HG03575 (cell line): ENCODE measurements at regions not wholly inside any gene's neighbourhood (a gene's known extent, or its start where the extent isn't known, plus 50 kb on each side); places are given as distances from the start of the nearest gene placed in this dataset.
"Not testable (repeated sequence)": the region's sequence is repeated elsewhere in the genome, so short reads cannot be mapped to it uniquely, and the experiment has no call there.

Source experiments
- ATAC-seq: cut with Tn5 transposase; IDR thresholded peaks from one replicate; pipeline ENCODE4 v1.9.1; 2021; ENCODE audit not compliant: unreplicated experiment, insufficient number of reproducible peaks, low FRiP score; ENCODE audit errors: extremely low read depth

DNA sequence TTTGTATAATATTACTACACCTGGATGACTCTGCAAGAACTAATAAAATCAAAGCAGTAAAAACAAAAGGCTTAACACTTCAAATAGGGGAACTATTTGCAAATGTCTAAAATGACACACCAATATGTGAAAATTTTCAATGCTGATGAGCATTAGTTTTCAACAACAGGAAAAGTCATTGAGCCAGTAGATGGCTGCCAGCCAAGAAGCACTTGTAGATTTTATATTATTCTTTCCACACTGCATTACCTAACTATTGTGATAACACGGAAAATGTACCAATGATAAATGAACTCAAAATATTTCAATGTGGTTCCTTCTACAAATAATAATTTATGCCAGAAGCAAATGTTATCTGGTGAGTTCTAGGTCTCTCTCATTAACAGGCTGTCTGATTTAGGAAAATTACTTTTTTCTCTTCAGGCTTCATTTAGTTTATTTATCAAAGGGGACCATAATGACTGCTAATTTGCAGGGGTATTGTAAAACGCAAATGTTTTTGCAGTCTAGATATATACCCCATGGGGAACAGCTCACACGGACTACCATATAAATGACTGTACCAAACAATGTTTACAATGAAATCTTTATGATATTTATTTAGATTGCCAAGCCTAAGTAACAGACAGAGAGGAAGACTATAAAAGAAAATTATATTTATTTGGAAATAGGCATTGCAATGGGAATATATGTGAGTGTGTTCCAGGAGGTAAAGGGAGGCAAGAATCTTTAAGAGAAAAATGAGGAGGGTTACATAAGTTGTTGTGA, 407.8 kb downstream of the LIG4 start:
- no peak for ATAC-seq

DNA sequence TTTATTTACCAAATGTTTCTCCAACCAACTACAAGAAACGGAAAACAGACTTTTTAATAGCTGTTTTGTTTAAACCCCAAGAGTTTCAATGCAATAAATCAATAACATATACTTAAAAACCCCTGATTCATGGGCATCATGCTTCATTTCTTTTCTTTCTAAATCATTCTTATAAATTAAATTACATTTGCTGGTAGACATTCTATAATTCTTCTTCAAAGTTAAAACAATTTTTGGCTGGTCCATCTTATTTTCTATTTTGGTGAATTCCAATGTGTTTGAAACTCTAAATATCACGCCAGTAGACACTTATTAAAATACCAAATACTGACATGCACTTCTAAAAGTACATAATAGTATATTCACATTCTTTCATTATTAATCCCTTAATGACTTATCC, 408.6 kb downstream of the LIG4 start:
- no peak for ATAC-seq

DNA sequence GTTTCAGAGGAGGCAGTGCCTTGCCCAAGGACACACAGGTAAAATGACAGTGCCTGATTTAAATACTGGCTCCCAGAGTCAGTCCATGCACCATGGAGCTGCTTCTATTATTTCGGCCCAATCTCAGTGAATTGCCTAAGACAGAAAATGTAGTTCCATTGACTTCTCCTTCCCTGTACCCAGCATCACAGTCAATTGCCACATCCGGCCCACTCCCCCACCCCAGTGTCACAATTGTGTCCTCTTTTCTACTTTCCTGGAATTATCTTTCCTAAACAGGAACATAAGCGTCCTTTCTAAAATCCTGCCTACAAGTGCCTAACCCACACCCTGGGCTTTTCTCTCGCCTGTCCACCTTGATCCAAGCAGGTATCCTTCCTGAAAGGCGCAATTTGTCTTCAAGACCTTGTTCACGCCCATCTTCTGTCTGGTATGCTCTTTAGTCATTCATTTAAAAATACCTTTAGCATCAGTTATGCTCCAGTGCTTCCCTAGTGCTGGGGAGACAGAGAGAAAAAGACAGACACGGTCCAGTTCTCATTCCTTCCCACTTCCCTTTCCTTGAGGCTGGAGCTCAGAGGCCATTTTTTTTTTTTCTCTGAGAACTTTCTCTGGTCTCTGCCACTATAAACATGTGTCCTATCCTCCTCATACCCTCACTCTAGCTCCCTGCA, 411.4 kb downstream of the LIG4 start:
- no peak for ATAC-seq

DNA sequence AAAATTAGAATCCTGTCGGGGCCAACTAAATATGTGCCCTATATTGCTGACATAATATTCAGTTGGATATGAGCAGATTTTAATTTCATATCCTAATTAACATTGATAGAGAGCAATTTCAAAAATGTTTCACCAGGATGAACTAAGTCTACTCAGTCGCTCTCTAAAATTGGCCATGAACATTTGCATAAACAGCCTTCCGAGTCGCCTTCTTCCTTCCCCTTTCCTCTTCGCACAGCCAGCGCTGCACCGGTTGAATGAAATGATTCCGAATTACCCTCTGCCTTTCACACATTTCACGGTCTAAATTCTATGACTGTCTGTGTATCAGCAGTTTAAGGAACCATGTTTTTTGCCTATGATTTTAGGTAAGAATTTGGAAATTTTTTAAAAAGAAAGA, 413.7 kb downstream of the LIG4 start:
- no peak for ATAC-seq

DNA sequence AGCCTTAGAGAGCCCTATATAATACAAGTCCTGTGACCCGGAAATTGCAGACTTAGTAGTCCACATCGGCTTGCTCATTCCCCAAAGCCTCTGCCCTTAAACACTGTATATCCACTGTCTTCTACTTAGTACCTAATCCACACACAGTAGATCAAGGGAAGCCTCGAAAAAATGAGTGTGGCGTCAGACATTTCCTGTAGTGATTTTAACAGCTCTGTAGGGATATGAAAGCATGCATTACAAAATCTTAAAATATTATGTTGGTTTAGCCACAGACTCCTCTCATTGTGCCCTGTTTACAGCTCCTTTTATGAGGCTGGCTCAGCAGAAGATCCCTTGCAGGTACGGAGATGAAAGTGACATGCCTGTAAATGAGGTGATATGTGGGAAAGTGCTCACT, 416.3 kb downstream of the LIG4 start:
- ATAC-seq, result no peak

DNA sequence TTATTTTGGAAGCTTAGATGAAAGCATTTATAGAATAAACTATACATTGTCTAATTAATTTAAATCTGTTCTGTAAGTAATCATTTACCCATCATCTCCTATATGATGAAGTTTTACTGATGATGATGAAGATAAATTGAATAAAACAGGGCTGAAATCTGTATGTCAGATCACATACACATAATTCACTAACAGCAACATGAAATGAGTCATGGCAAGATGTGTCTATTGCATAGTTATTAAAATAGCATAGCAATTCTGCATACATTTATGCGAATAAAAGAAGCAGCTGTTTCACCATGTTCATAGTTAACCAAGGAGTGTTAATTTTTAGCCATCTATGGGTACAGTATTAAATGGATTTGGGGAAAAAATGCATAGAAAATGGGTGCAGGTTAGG, 424.9 kb downstream of the LIG4 start:
- no peak for ATAC-seq

DNA sequence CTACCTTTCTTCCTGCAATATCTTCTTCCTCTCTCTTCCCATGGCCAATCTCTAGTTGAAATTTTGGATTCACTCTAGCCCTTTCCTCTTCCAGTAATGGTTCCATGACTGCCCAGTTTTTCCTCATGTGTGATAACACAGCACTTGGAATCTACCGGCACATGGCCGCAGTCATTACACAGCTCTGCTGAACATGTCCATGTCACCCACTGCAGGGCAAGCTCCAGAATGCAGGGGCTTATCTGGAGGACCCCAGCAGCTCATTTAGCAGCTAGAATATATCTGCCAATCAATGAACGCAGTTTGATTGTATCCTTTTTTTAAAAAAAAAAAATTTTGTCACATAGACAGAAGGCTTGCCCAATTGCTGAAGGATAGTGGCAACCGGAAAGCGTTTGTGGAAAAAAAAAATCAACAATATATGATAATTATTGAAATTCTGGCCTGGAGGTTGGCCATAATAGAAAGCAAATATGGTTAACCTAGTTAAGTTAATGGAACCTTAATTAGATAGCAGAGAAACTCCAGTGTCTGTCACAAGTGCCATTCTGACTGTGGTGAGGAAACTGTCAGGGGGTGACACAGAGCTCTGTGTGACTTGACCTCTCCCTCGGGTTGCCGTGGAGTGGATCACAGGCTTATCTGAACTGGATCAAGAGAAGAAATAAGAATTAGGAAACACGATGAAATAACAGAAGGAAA, 426.7 kb downstream of the LIG4 start:
- no peak for ATAC-seq

DNA sequence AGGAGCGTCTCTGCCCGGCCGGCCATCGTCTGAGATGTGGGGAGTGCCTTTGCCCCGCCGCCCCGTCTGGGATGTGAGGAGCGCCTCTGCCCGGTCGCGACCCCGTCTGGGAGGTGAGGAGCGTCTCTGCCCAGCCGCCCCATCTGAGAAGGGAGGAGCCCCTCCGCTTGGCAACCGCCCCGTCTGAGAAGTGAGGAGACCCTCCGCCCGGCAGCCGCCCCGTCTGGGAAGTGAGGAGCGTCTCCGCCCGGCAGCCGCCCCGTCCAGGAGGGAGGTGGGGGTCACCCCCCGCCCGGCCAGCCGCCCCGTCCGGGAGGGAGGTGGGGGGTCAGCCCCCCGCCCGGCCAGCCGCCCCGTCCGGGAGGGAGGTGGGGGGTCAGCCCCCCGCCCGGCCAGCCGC, 432.7 kb downstream of the LIG4 start:
- not testable (repeated sequence) for ATAC-seq

DNA sequence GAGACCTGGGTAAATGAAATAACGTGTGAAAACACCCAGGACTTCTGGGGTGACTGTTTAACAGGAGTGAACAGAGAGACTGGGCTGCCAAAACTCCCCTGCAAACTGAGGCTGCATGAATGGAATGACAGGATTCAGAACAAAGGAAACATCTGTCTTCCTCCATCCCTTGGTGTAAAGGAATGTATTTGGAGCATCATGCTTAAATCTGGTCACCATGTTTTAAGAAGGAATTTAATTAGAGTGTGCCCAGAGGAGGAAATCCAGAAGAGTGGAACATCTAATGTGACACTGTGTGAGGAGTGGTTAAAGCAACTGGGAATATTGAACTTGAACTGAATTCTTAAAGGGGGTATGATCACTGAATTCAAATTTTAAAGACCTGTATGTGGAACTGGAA, 437.2 kb downstream of the LIG4 start:
- no peak for ATAC-seq

DNA sequence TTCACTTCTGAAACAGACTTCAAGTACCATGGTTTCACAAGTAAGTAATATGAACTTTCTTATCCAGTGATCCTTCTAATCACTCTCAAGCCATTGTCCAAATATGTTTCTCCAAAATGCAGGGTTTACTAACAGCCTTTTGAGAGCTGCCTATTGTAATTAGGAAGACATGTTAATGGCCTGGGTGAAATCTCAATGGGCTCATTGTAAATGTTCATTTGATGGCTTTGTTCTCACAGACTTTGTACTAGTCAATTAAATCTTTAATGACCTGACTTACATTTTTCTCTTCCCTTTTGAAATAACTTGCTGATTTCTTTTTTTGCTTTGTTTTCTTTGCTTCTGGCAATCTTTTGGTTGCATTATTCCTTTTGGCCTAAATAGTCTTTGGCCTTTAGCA, 444.8 kb downstream of the LIG4 start:
- no peak for ATAC-seq

DNA sequence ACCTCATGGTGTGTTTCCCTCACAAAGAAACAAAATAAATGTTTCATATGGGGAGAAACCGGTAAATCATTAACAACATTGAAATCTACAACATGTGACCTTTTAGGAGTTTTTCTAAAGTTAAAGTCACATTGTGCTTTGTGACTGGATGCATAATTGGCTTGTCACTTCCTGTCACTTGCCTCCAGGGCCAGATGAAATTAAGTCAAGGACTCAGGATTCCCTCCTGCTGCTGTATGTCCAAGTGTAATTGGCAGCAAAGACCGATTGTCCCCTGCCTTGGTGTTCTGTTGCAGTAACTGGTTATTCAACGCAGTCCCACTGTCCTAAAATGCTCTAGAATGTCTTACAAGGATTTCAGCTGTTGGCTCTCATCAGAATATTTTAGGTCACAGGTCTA, 448.2 kb downstream of the LIG4 start:
- ATAC-seq, result no peak

DNA sequence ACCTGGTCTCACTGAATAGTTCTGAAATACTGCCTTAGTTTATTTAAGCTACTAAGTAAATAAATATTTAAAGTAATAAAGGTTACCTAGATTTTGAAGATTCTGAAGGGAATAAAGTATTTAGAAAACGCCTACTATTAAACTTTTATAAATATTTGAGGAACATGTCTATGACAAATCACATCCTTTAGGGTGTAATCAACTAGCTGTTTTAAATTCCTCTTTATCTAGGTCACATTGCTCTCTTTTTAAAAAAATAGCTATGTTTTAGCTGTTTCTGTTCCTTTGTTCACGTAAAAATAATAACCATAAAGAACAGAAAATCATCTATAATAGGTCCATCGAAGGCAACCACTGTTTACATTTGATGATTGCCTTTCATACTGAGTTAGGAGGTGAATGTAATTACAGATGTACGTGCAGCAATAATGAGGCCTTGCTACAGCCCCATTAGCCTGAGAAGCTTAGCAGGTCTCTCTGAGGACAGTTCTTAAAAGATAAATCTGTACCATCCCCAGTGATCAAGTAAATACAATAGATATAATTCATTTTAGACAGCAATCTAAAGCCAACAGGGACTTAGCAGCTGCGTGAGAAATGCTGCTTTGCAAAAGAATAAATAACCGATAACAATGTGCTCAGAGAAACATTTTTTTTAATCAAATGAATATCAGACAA, 449.5 kb downstream of the LIG4 start:
- no peak for ATAC-seq

DNA sequence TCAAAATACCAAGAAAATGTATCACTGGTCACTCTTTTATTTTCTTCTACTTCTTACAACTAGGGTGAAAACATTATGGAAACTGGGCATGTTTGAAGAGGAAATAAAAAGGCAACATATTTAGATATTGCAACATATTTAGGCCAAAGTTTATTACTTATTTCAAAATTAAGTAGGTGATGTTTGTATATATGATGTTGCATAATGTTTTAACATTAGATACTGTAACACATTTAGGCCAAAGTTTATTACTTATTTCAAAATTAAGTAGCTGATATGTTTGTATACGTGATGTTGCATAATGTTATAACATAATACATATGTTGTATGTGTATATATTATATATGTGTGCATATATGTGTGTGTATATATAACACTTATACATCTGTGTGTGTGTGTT, 451.3 kb downstream of the LIG4 start:
- ATAC-seq, result no peak

DNA sequence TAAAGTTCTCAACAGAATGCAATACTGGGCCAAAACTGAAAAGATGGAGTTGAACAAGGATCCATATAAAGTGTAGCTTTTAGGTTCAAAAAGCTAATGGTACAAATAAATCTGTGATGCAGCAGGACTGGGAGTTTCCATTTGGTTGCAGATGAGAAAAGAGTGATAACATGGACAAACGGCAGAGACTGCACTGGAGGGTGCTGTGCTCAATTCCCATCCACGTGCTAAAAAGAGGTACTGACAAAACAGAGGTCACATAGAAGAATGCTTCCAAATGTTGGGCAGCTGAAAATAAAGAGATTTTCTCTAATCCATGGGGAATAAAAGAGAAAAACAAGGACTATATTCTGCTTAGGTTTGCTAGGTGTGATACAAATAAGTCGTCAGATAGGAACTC, 461.6 kb downstream of the LIG4 start:
- no peak for ATAC-seq

DNA sequence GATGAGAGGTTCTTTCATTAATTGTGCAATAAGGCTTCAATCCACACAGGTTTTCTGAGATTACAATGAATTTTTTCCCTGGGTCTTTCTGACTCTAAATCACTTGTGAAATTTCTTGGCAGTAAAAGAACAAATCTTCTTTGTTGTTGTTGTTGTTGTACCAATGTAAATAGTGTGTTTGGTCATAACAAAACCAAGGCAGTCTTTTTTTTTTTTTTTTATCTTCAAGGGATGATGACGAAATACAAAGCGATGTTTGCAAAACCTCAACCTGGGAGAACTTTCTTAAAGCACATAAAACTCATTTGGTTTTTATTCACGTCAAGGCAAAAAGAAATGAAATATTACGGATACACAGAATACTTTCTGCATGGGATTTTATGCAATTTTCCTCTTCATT, 462.0 kb downstream of the LIG4 start:
- no peak for ATAC-seq

DNA sequence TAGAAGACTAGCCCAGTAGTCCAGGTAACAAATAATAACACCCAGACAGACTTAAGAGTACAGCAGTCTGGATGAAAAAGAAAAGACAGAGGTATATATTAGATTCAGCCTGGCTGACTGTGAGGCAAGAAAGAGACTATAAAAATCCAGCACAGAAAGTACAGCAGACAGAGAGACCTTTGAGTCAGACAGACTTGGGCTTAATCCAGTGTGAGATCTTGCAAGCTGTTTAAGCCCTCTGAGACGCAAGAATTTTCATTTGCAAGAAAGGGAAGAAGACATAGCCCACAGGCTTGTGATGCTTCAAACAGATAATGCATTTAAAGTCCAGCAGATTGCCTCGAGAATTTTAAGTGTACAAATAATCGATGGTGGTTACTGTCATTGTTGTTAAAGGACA, 471.4 kb downstream of the LIG4 start:
- ATAC-seq, result no peak

DNA sequence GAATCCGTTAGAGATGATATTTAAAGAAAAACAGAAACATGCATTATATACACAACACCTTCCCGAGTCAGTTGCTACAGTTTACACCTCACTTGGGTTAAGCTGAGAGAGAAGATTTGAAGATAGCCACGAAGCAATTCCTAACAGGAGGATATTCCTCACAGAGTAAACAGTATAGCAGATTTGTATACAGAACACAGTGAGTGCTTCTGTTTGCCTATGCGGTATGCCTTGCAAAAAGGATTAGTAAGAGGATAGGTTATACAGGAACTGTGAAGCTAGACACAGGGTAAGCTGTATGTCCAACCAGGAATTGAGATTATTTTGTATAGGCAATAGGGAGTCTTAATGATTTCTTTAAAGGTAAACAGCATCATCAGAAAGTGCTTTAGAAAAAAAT, 471.8 kb downstream of the LIG4 start:
- no peak for ATAC-seq

DNA sequence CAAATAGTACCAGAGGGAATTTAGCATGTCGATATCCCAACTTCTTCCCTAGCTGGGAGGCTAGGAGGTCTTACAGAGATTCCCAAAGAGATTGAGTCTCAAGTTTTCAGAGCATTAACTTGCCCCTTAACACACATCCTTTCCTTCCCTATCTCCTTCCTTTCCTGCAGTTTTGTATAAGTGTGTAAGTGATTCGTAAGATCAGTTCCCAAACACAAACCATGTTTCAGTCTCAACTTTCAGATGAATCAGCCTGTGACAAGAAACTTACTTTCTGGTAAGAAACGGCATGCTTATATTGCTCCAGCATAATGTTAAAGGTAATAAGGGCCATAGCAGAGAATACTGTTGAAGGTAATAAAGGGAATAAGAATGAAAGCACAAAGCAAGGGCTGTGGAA, 472.2 kb downstream of the LIG4 start:
- ATAC-seq, result no peak

DNA sequence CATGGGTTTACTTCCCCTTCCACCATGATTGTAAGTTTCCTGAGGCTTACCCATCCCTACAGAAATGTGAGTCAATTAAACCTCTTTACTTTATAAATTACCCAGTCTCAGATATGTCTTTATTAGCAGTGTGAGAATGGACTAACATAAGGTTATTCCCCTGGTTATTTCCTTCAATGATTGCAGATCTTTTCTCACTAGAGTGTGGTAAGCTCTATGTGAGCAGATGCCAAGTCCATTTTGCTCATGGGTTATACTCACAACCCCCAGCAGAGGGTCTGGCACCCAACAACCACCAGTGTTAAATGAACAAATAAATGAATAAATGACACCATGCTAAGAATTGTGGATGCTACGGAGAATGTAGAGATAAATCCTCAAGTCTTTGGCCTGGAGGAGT, 472.8 kb downstream of the LIG4 start:
- ATAC-seq, result no peak

DNA sequence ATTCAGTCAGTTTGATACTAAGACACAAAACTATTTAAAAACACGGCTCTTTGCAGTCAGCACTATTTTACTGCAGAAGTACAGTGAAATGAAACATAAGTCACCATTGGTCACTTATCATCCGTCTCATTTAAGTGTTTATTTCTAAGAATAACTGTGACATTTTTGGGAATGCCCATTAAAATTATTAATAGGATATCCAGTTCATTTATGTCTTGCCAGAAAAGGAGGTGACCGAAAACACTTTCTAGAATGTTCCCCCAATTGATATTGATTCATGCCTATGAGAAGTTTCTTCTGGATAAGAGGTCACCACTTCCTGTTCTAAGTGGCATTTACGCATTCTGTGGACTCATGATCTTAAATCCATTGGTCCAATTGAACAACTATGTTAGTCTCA, 477.3 kb downstream of the LIG4 start:
- no peak for ATAC-seq
